Activated naive CD8-positive, alpha-beta T cell treated with anti-CD3 and anti-CD28 coated beads, Interleukin-2, amount 10 ng/mL, durations not matched to agents 7 days and 5 days (primary cell): ENCODE measurements at regions not wholly inside any gene's neighbourhood (a gene's known extent, or its start where the extent isn't known, plus 50 kb on each side); places are given as distances from the start of the nearest gene placed in this dataset.
A peak's percentile ranks its signal among the peaks of the same experiment; 100 is the strongest.
"Not testable (repeated sequence)": the region's sequence is repeated elsewhere in the genome, so short reads cannot be mapped to it uniquely, and the experiment has no call there.

Experiments used
- ATAC-seq: fragments of 150-1000 bp; cut with Tn5 transposase; one replicate; pipeline ENCODE4 v1.10.0; 2021; ENCODE audit warnings: low read depth, moderate library complexity
- POLR2A ChIA-PET: fragments of 350-600 bp; sonication (Branson Sonifier 250); formaldehyde crosslinking; loops from one replicate; lab custom pipeline; 2021; ENCODE audit warnings: antibody characterized with exemption; lab: Charles Lee
- DNase-seq: peaks from one replicate; pipeline ENCODE4 v3.0.0; 2021
- H3K27ac Mint-ChIP-seq: one replicate; pipeline ENCODE4 v1.8.0; 2022; ENCODE audit warnings: mild to moderate bottlenecking, mixed read lengths
- H3K27me3 Mint-ChIP-seq: one replicate; pipeline ENCODE4 v1.8.0; 2022; ENCODE audit warnings: mild to moderate bottlenecking, moderate library complexity, mixed read lengths
- H3K36me3 Mint-ChIP-seq: one replicate; pipeline ENCODE4 v1.8.0; 2021; ENCODE audit warnings: mild to moderate bottlenecking, mixed read lengths
- H3K4me1 Mint-ChIP-seq: one replicate; pipeline ENCODE4 v1.8.0; 2021; ENCODE audit warnings: mixed read lengths
- H3K4me3 Mint-ChIP-seq: one replicate; pipeline ENCODE4 v1.8.0; 2022; ENCODE audit warnings: mild to moderate bottlenecking, moderate library complexity, mixed read lengths
- H3K9me3 Mint-ChIP-seq: one replicate; pipeline ENCODE4 v1.8.0; 2021; ENCODE audit warnings: mixed read lengths

- no peaks in the 10 kb centered on the region for H3K36me3 Mint-ChIP-seq
- H3K27ac Mint-ChIP-seq = no peak overlapping the region
- H3K4me1 Mint-ChIP-seq = no peaks in the 10 kb centered on the region
- POLR2A ChIA-PET = no interaction called here
- DNase-seq (no peak), ATAC-seq (no peak)
- peaks cover 21% of the 10 kb centered on the region for H3K27me3 Mint-ChIP-seq
- H3K4me3 Mint-ChIP-seq = no peak overlapping the region
- no peaks in the 10 kb centered on the region for H3K9me3 Mint-ChIP-seq
Measured at GRCh38 chr18:49731860-49732311, 81.4 kb downstream of the ACAA2 start.

GRCh38 chr18:49731421-49731841 is 81.9 kb downstream of the ACAA2 start:
- no peak for ATAC-seq
- POLR2A ChIA-PET = no interaction called here
- Mint-ChIP-seq H3K4me3 (no peak overlapping the region), H3K4me1 (no peaks in the 10 kb centered on the region), H3K27me3 (peaks cover 19% of the 10 kb centered on the region), H3K36me3 (no peaks in the 10 kb centered on the region), H3K9me3 (no peaks in the 10 kb centered on the region), H3K27ac (no peak overlapping the region)
- no peak for DNase-seq

- Mint-ChIP-seq H3K27ac (no peak overlapping the region), H3K36me3 (no peaks in the 10 kb centered on the region), H3K4me3 (no peak overlapping the region), H3K9me3 (no peaks in the 10 kb centered on the region), H3K4me1 (no peaks in the 10 kb centered on the region), H3K27me3 (peaks cover 15% of the 10 kb centered on the region)
- POLR2A ChIA-PET = no interaction called here
- DNase-seq = no peak
- no peak for ATAC-seq
Measured at GRCh38 chr18:49730951-49731391, 82.4 kb downstream of the ACAA2 start.

GRCh38 chr18:49728542-49728941 is 84.8 kb downstream of the ACAA2 start:
- H3K4me1 Mint-ChIP-seq = peaks cover 5% of the 10 kb centered on the region
- no peaks in the 10 kb centered on the region for H3K9me3 Mint-ChIP-seq
- POLR2A ChIA-PET = no interaction called here
- peaks cover 7% of the 10 kb centered on the region for H3K27me3 Mint-ChIP-seq
- peak; percentile 56 for DNase-seq
- ATAC-seq = no peak
- H3K36me3 Mint-ChIP-seq = no peaks in the 10 kb centered on the region
- H3K4me3 Mint-ChIP-seq = no peak overlapping the region
- H3K27ac Mint-ChIP-seq = no peak overlapping the region

GRCh38 chr18:49727816-49728215 is 85.5 kb downstream of the ACAA2 start:
- peaks cover 8% of the 10 kb centered on the region for H3K4me1 Mint-ChIP-seq
- POLR2A ChIA-PET = interaction anchor here (0.6 kb wide), 1 partner anchor 82 kb away, joined by 3 read pairs; no protein-coding TSS in a partner anchor

GRCh38 chr18:49726675-49726963 is 86.7 kb downstream of the ACAA2 start:
- POLR2A ChIA-PET = no interaction called here
- DNase-seq = no peak

More at GRCh38 chr18:49727816-49728215, 85.5 kb downstream of the ACAA2 start:
- Mint-ChIP-seq H3K4me3 (no peak overlapping the region), H3K27me3 (peaks cover 14% of the 10 kb centered on the region), H3K9me3 (no peaks in the 10 kb centered on the region), H3K27ac (no peak overlapping the region), H3K36me3 (no peaks in the 10 kb centered on the region)
- DNase-seq = no peak
- no peak for ATAC-seq

GRCh38 chr18:49725809-49726674 is 87.3 kb downstream of the ACAA2 start:
- Mint-ChIP-seq H3K27ac (no peak overlapping the region), H3K4me1 (peaks cover 8% of the 10 kb centered on the region), H3K9me3 (no peaks in the 10 kb centered on the region), H3K36me3 (no peaks in the 10 kb centered on the region), H3K27me3 (peaks cover 28% of the 10 kb centered on the region), H3K4me3 (no peak overlapping the region)
- DNase-seq (no peak), ATAC-seq (no peak)
- POLR2A ChIA-PET = no interaction called here

More at GRCh38 chr18:49726675-49726963, 86.7 kb downstream of the ACAA2 start:
- H3K4me1 Mint-ChIP-seq = peaks cover 8% of the 10 kb centered on the region
- H3K36me3 Mint-ChIP-seq = no peaks in the 10 kb centered on the region
- H3K9me3 Mint-ChIP-seq = no peaks in the 10 kb centered on the region
- H3K27ac Mint-ChIP-seq = no peak overlapping the region
- peaks cover 23% of the 10 kb centered on the region for H3K27me3 Mint-ChIP-seq
- H3K4me3 Mint-ChIP-seq = no peak overlapping the region
- ATAC-seq = no peak

- Mint-ChIP-seq H3K27me3 (peaks cover 30% of the 10 kb centered on the region), H3K4me1 (peaks cover 8% of the 10 kb centered on the region), H3K36me3 (no peaks in the 10 kb centered on the region), H3K4me3 (peak overlapping the region; percentile 29), H3K27ac (no peak overlapping the region), H3K9me3 (no peaks in the 10 kb centered on the region)
- POLR2A ChIA-PET = no interaction called here
- no peak for DNase-seq
- ATAC-seq = no peak
Measured at GRCh38 chr18:49723648-49724180, 89.6 kb downstream of the ACAA2 start.

- peaks cover 8% of the 10 kb centered on the region for H3K4me1 Mint-ChIP-seq
- DNase-seq (no peak), ATAC-seq (no peak)
- no peaks in the 10 kb centered on the region for H3K9me3 Mint-ChIP-seq
- no peak overlapping the region for H3K4me3 Mint-ChIP-seq
- POLR2A ChIA-PET = no interaction called here
- H3K27me3 Mint-ChIP-seq = peaks cover 30% of the 10 kb centered on the region
- H3K27ac Mint-ChIP-seq = no peak overlapping the region
- no peaks in the 10 kb centered on the region for H3K36me3 Mint-ChIP-seq
Measured at GRCh38 chr18:49722477-49722876, 90.9 kb downstream of the ACAA2 start.

GRCh38 chr18:49721981-49722380 is 91.4 kb downstream of the ACAA2 start:
- H3K4me3 Mint-ChIP-seq = no peak overlapping the region
- peaks cover 29% of the 10 kb centered on the region for H3K27me3 Mint-ChIP-seq
- no peak for ATAC-seq
- no peak overlapping the region for H3K27ac Mint-ChIP-seq
- POLR2A ChIA-PET = no interaction called here
- H3K9me3 Mint-ChIP-seq = no peaks in the 10 kb centered on the region
- DNase-seq = no peak
- H3K36me3 Mint-ChIP-seq = no peaks in the 10 kb centered on the region
- H3K4me1 Mint-ChIP-seq = peaks cover 8% of the 10 kb centered on the region

GRCh38 chr18:49720944-49721343 is 92.4 kb downstream of the ACAA2 start:
- POLR2A ChIA-PET, H3K9me3 Mint-ChIP-seq, H3K27ac Mint-ChIP-seq, H3K4me3 Mint-ChIP-seq, DNase-seq, H3K36me3 Mint-ChIP-seq, H3K4me1 Mint-ChIP-seq, ATAC-seq: not testable (repeated sequence)
- H3K27me3 Mint-ChIP-seq = peaks cover 25% of the 10 kb centered on the region

GRCh38 chr18:49717617-49718016 is 95.7 kb downstream of the ACAA2 start:
- H3K4me3 Mint-ChIP-seq = no peak overlapping the region
- H3K36me3 Mint-ChIP-seq = no peaks in the 10 kb centered on the region
- POLR2A ChIA-PET = no interaction called here
- peaks cover 25% of the 10 kb centered on the region for H3K27me3 Mint-ChIP-seq
- ATAC-seq = no peak
- H3K4me1 Mint-ChIP-seq = no peaks in the 10 kb centered on the region
- H3K9me3 Mint-ChIP-seq = peaks cover 3% of the 10 kb centered on the region
- no peak for DNase-seq
- no peak overlapping the region for H3K27ac Mint-ChIP-seq

GRCh38 chr18:49716035-49716434 is 97.3 kb downstream of the ACAA2 start:
- POLR2A ChIA-PET = no interaction called here
- ATAC-seq = no peak
- Mint-ChIP-seq H3K9me3 (peaks cover 3% of the 10 kb centered on the region), H3K36me3 (no peaks in the 10 kb centered on the region), H3K4me1 (no peaks in the 10 kb centered on the region), H3K27me3 (peaks cover 21% of the 10 kb centered on the region), H3K27ac (no peak overlapping the region), H3K4me3 (no peak overlapping the region)
- DNase-seq = no peak

GRCh38 chr18:49709347-49709690 is 104.0 kb downstream of the ACAA2 start:
- Mint-ChIP-seq H3K27ac (no peak overlapping the region), H3K9me3 (peaks cover 3% of the 10 kb centered on the region), H3K4me3 (no peak overlapping the region), H3K4me1 (peaks cover 2% of the 10 kb centered on the region), H3K36me3 (no peaks in the 10 kb centered on the region), H3K27me3 (peaks cover 12% of the 10 kb centered on the region)
- no peak for ATAC-seq
- POLR2A ChIA-PET = no interaction called here
- DNase-seq = no peak
